ENCODE measurements at regions not wholly inside any gene's neighbourhood (a gene's known extent, or its start where the extent isn't known, plus 50 kb on each side); places are given as distances from the start of the nearest gene placed in this dataset.

DNA sequence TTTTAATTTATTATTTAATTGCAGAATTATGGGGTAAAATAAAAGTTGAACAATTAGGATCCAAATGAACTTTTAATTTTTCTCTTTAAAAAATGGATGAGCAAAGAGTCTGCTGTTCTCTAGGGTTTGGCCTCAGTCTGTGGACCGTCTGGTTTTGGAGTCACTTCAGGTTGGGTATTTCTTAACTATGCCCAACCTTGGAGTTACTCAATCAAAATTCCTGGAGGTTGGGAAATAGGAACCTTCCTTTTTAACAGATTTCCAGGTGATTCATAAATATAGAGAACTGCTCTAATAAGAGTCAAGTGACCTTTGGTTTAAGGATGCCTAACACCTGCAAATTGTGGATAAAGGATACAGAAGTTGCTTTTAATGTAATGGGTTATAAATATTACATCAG, 241.5 kb upstream of the GCFC2 start:
- TF ChIP-seq EZH2phosphoT487 (IDR thresholded peaks at IDR 0.05; ENCODE audit: borderline replicate concordance, low read length) (no peak), EZH2 (IDR thresholded peaks at IDR 0.05; ENCODE audit: low read length, unreplicated experiment) (no peak)
- TF ChIP-seq, protein P1, sequence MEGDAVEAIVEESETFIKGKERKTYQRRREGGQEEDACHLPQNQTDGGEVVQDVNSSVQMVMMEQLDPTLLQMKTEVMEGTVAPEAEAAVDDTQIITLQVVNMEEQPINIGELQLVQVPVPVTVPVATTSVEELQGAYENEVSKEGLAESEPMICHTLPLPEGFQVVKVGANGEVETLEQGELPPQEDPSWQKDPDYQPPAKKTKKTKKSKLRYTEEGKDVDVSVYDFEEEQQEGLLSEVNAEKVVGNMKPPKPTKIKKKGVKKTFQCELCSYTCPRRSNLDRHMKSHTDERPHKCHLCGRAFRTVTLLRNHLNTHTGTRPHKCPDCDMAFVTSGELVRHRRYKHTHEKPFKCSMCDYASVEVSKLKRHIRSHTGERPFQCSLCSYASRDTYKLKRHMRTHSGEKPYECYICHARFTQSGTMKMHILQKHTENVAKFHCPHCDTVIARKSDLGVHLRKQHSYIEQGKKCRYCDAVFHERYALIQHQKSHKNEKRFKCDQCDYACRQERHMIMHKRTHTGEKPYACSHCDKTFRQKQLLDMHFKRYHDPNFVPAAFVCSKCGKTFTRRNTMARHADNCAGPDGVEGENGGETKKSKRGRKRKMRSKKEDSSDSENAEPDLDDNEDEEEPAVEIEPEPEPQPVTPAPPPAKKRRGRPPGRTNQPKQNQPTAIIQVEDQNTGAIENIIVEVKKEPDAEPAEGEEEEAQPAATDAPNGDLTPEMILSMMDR (conservative IDR thresholded peaks at IDR 0.05; ENCODE audit: low read depth, low read length) = no peak
